ENCODE measurements at regions not wholly inside any gene's neighbourhood (a gene's known extent, or its start where the extent isn't known, plus 50 kb on each side); places are given as distances from the start of the nearest gene placed in this dataset.

DNA sequence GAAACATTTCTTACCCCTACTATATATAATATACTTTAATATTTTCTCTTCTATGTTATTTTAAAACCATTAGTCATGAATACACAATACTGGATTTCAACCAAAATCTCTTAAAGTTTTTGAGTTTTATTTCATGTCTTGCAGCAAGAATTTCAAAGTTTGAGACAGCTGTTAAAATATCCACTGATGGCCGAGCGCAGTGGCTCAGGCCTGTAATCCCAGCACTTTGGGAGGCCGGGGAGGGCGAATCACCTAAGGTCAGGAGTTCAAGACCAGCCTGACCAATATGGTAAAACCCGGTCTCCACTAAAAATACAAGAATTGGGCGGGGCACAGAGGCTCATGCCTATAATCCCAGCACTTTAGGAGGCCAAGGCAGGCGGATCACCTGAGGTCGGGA, 59.7 kb upstream of the DAPK1 start:
- Histone ChIP-seq H3K27me3 (ENCODE audit: insufficient read depth, low read length, poor library complexity, severe bottlenecking) (no peaks in the 10 kb centered on the region), H3K9me3 (ENCODE audit: low read length) (no peaks in the 10 kb centered on the region), H3K27ac (ENCODE audit: low read depth, low read length) (no peak overlapping the region), H3K4me1 (ENCODE audit: insufficient read depth, low read length) (no peaks in the 10 kb centered on the region), H3K4me3 (ENCODE audit: low read length) (no peak overlapping the region), H3K36me3 (ENCODE audit: insufficient read depth, low read length) (no peaks in the 10 kb centered on the region)
- ChIA-PET POLR2A (no interaction called here), CTCF (no interaction called here)
- H3K36me3 Mint-ChIP-seq, result no peaks in the 10 kb centered on the region
- peaks cover 0 to 2% of the 10 kb centered on the region in 2 donors for H3K27me3 Mint-ChIP-seq
- H3K9me3 Mint-ChIP-seq, result no peaks in the 10 kb centered on the region
- no peak overlapping the region for H3K4me3 Mint-ChIP-seq
- no peak for DNase-seq
- no peaks in the 10 kb centered on the region for H3K4me1 Mint-ChIP-seq
- H3K27ac Mint-ChIP-seq, result no peak overlapping the region

DNA sequence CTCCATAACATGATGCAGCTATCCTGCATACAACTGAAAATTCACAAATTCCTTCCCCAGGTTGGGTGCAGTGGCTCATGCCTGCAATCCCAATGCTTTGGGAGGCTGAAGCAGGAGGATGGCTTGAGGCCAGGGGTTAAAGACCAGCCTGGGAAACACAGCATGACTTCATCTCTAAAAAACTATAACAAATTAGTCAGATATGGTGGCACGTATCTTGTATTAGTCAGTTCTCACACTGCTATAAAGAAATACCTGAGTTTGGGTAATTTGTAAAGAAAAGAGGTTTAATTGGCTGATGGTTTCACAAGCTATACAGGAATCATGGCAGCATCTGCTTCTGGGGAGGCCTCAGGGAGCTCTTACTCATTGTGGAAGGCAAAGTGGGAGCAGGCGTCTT, 56.4 kb upstream of the DAPK1 start:
- no peaks in the 10 kb centered on the region for H3K4me1 ChIP-seq (ENCODE audit: insufficient read depth, low read length)
- no peak overlapping the region for H3K4me3 ChIP-seq (ENCODE audit: low read length)
- Mint-ChIP-seq H3K4me3 (no peak overlapping the region), H3K27me3 (peaks cover 0 to 2% of the 10 kb centered on the region in 2 donors), H3K36me3 (no peaks in the 10 kb centered on the region), H3K9me3 (no peaks in the 10 kb centered on the region), H3K27ac (no peak overlapping the region), H3K4me1 (peaks cover 0 to 9% (median 5%) of the 10 kb centered on the region in 3 donors)
- POLR2A ChIA-PET, result no interaction called here
- no peak overlapping the region for H3K27ac ChIP-seq (ENCODE audit: low read depth, low read length)
- CTCF ChIA-PET, result no interaction called here
- DNase-seq, result no peak
- H3K27me3 ChIP-seq (ENCODE audit: insufficient read depth, low read length, poor library complexity, severe bottlenecking), result no peaks in the 10 kb centered on the region
- no peaks in the 10 kb centered on the region for H3K9me3 ChIP-seq (ENCODE audit: low read length)
- no peaks in the 10 kb centered on the region for H3K36me3 ChIP-seq (ENCODE audit: insufficient read depth, low read length)

DNA sequence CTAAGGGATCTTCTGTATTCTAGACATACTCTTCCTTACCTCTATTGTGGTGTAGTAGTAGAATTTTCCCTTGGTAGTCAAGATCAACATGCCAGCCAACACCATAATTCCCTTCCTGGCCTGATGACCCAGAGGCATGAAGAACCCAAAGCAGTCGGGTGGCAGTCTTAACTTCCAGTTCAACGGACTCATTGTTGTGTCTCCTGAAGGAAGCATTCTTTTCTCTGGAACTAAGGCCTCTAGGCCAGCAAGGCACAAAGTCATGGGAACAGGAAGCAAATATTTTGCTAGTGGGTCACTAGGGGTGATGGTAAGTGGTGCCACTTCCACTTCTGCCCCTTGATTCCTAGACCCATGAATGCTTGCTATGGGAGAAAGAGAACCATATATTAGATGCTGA, 55.2 kb upstream of the DAPK1 start:
- H3K27me3 ChIP-seq (ENCODE audit: insufficient read depth, low read length, poor library complexity, severe bottlenecking), result no peaks in the 10 kb centered on the region
- Mint-ChIP-seq H3K4me3 (no peak overlapping the region), H3K4me1 (peaks cover 0 to 9% (median 5%) of the 10 kb centered on the region in 3 donors), H3K27me3 (peaks cover 0 to 2% of the 10 kb centered on the region in 2 donors), H3K27ac (no peak overlapping the region), H3K9me3 (no peaks in the 10 kb centered on the region), H3K36me3 (no peaks in the 10 kb centered on the region)
- H3K4me1 ChIP-seq (ENCODE audit: insufficient read depth, low read length), result no peaks in the 10 kb centered on the region
- DNase-seq, result no peak
- ChIA-PET CTCF (no interaction called here), POLR2A (no interaction called here)
- H3K27ac ChIP-seq (ENCODE audit: low read depth, low read length), result no peak overlapping the region
- no peaks in the 10 kb centered on the region for H3K36me3 ChIP-seq (ENCODE audit: insufficient read depth, low read length)
- H3K4me3 ChIP-seq (ENCODE audit: low read length), result no peak overlapping the region
- H3K9me3 ChIP-seq (ENCODE audit: low read length), result no peaks in the 10 kb centered on the region

DNA sequence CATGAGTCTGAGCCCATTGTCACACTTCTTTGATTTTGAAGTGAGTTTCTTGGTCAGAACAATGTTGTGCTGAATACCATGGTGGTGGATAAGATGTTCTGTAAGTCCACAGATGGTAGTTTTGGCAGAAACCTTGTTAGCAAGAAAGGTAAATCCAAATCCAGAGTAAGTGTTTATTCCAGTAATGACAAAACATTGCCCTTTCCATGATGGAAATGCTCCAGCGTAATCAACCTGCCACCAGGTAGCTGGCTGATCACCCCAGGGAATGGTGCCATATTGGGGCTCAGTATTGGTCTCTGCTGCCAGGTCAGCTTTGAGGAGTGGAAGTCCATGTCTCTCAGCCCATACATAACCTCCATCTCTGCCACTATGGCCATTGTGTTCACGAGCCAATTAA, 54.7 kb upstream of the DAPK1 start:
- ChIA-PET POLR2A (no interaction called here), CTCF (no interaction called here)
- H3K27me3 ChIP-seq (ENCODE audit: insufficient read depth, low read length, poor library complexity, severe bottlenecking), result no peaks in the 10 kb centered on the region
- H3K9me3 ChIP-seq (ENCODE audit: low read length), result no peaks in the 10 kb centered on the region
- no peaks in the 10 kb centered on the region for H3K36me3 Mint-ChIP-seq
- no peak overlapping the region for H3K4me3 Mint-ChIP-seq
- H3K27ac ChIP-seq (ENCODE audit: low read depth, low read length), result no peak overlapping the region
- no peak overlapping the region for H3K27ac Mint-ChIP-seq
- H3K4me1 ChIP-seq (ENCODE audit: insufficient read depth, low read length), result no peaks in the 10 kb centered on the region
- DNase-seq, result no peak
- no peaks in the 10 kb centered on the region for H3K36me3 ChIP-seq (ENCODE audit: insufficient read depth, low read length)
- H3K9me3 Mint-ChIP-seq, result peaks cover 0 to under 1% (median 0%) of the 10 kb centered on the region in 5 donors
- H3K4me1 Mint-ChIP-seq, result peaks cover 0 to 9% (median 5%) of the 10 kb centered on the region in 3 donors
- peaks cover 0 to 2% of the 10 kb centered on the region in 2 donors for H3K27me3 Mint-ChIP-seq
- H3K4me3 ChIP-seq (ENCODE audit: low read length), result no peak overlapping the region

GRCh38 chr9:87443461-87443860, 54.2 kb upstream of the DAPK1 start:
- ChIA-PET CTCF (no interaction called here), POLR2A (no interaction called here)
- no peaks in the 10 kb centered on the region for H3K36me3 Mint-ChIP-seq

DNA sequence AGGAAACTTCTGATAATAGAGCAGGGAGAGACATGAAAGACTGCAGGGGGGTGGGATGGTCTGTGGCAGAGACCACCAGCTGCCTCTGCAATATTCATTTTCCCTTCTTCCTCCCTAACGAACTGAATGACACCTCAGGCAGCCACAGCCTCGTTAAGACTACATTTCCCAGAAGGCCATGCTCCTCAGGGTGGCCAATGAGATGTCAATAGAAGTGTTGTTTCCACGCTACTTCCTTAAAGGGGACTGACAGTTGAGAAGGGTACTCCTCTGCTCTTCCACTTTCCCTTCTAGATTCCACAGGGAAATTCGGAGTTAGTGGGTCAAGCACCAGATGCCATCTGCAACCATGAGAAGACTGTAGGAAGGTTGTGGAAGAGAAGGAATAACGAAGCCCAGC, 52.0 kb upstream of the DAPK1 start:
- Histone ChIP-seq H3K27ac (ENCODE audit: low read depth, low read length) (no peak overlapping the region), H3K4me3 (ENCODE audit: low read length) (no peak overlapping the region), H3K4me1 (ENCODE audit: insufficient read depth, low read length) (no peaks in the 10 kb centered on the region), H3K27me3 (ENCODE audit: insufficient read depth, low read length, poor library complexity, severe bottlenecking) (no peaks in the 10 kb centered on the region), H3K36me3 (ENCODE audit: insufficient read depth, low read length) (no peaks in the 10 kb centered on the region), H3K9me3 (ENCODE audit: low read length) (no peaks in the 10 kb centered on the region)
- Mint-ChIP-seq H3K36me3 (no peaks in the 10 kb centered on the region), H3K27me3 (peaks cover 0 to 2% of the 10 kb centered on the region in 2 donors), H3K9me3 (peaks cover 0 to 2% (median 0%) of the 10 kb centered on the region in 5 donors), H3K4me1 (peaks cover 0 to 9% (median 5%) of the 10 kb centered on the region in 3 donors), H3K27ac (no peak overlapping the region), H3K4me3 (peak overlapping the region in 1 of 7 donors; percentile 48)
- CTCF ChIA-PET, result no interaction called here
- peak in 1 of 5 donors; percentile 3 for DNase-seq
- POLR2A ChIA-PET, result no interaction called here

More at GRCh38 chr9:87443461-87443860, 54.2 kb upstream of the DAPK1 start:
- Histone ChIP-seq H3K4me3 (ENCODE audit: low read length) (no peak overlapping the region), H3K27ac (ENCODE audit: low read depth, low read length) (no peak overlapping the region), H3K4me1 (ENCODE audit: insufficient read depth, low read length) (no peaks in the 10 kb centered on the region), H3K9me3 (ENCODE audit: low read length) (no peaks in the 10 kb centered on the region), H3K36me3 (ENCODE audit: insufficient read depth, low read length) (no peaks in the 10 kb centered on the region), H3K27me3 (ENCODE audit: insufficient read depth, low read length, poor library complexity, severe bottlenecking) (no peaks in the 10 kb centered on the region)
- DNase-seq, result no peak
- peaks cover 0 to 2% of the 10 kb centered on the region in 2 donors for H3K27me3 Mint-ChIP-seq
- H3K4me1 Mint-ChIP-seq, result peaks cover 0 to 9% (median 5%) of the 10 kb centered on the region in 3 donors
- peaks cover 0 to 2% (median 0%) of the 10 kb centered on the region in 5 donors for H3K9me3 Mint-ChIP-seq
- H3K27ac Mint-ChIP-seq, result no peak overlapping the region
- no peak overlapping the region for H3K4me3 Mint-ChIP-seq

DNA sequence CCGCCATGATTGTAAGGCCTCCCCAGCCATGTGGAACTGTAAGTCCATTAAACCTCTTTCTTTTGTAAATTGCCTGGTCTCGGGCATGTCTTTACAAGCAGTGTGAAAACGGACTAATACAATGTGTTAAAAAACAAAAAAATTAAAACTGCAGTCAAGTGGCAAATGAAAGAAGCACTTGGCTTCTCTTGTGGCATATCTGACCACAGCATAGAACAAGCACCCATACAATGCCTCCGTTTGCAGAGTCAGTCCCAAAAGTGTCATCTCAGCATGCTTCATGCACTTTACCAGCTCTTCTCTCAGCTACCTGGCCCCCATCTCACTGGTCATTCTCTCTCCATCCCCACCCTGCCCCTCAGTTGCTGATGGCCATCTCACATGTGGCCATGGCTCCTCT, 51.1 kb upstream of the DAPK1 start:
- Histone ChIP-seq H3K36me3 (ENCODE audit: insufficient read depth, low read length) (no peaks in the 10 kb centered on the region), H3K9me3 (ENCODE audit: low read length) (no peaks in the 10 kb centered on the region), H3K4me3 (ENCODE audit: low read length) (no peak overlapping the region), H3K27me3 (ENCODE audit: insufficient read depth, low read length, poor library complexity, severe bottlenecking) (no peaks in the 10 kb centered on the region), H3K27ac (ENCODE audit: low read depth, low read length) (no peak overlapping the region), H3K4me1 (ENCODE audit: insufficient read depth, low read length) (no peaks in the 10 kb centered on the region)
- no peak overlapping the region for H3K27ac Mint-ChIP-seq
- POLR2A ChIA-PET, result no interaction called here
- peaks cover 0 to 5% (median 0%) of the 10 kb centered on the region in 5 donors for H3K9me3 Mint-ChIP-seq
- no peak overlapping the region for H3K4me3 Mint-ChIP-seq
- H3K36me3 Mint-ChIP-seq, result no peaks in the 10 kb centered on the region
- H3K4me1 Mint-ChIP-seq, result peaks cover 0 to 9% (median 5%) of the 10 kb centered on the region in 3 donors
- no peak for DNase-seq
- H3K27me3 Mint-ChIP-seq, result peaks cover 0 to 4% of the 10 kb centered on the region in 2 donors
- CTCF ChIA-PET, result no interaction called here

DNA sequence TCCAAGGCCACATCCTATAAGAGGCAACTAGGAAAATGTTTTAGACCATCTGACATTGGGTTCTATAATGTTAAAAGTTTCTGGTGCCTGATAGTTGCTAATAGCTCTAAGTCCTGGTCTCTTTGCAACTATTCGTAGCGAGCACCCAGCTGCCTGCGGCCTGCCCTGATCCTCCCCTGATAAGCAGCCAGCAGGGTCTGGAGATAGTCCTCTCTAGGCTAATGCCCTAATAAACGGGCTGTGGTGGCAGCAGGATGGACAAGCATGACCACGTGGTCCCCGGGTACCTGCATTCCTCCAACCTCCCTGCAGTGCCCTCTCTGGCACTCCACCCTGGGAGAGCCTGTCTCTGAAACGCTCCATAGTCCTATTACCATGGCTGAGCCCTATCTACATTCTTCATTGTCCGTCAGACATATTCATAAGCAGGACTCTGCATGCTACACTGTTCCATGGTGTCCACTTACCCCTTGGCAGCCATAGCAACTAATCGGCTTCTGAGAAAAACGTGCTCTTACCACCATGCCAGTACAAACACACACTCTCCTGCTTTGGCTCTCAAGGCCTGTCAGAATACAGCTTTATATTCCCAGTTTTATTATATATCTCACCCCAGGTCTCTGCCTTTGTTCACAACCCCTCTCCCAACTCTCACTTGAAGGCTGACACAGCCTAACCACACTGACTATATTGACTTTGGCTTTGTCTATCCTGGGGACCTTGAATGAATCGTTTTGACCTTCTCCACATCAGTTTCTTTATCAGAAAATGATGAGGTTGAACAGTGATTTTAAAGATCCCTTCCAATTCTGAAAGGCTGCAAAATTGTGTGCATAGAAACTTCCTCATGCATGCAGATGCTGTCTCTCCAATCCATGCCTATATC, 49.9 kb upstream of the DAPK1 start:
- DNase-seq, result no peak
- Mint-ChIP-seq H3K27ac (no peak overlapping the region), H3K27me3 (peaks cover 0 to 4% of the 10 kb centered on the region in 2 donors), H3K9me3 (peaks cover 0 to 5% (median 0%) of the 10 kb centered on the region in 5 donors), H3K4me3 (no peak overlapping the region), H3K36me3 (no peaks in the 10 kb centered on the region), H3K4me1 (peaks cover 0 to 9% (median 5%) of the 10 kb centered on the region in 3 donors)
- no peaks in the 10 kb centered on the region for H3K4me1 ChIP-seq (ENCODE audit: insufficient read depth, low read length)
- no peaks in the 10 kb centered on the region for H3K9me3 ChIP-seq (ENCODE audit: low read length)
- CTCF ChIA-PET, result no interaction called here
- H3K27ac ChIP-seq (ENCODE audit: low read depth, low read length), result no peak overlapping the region
- POLR2A ChIA-PET, result no interaction called here
- no peak overlapping the region for H3K4me3 ChIP-seq (ENCODE audit: low read length)
- H3K36me3 ChIP-seq (ENCODE audit: insufficient read depth, low read length), result no peaks in the 10 kb centered on the region
- H3K27me3 ChIP-seq (ENCODE audit: insufficient read depth, low read length, poor library complexity, severe bottlenecking), result no peaks in the 10 kb centered on the region
